Activated CD4-positive, alpha-beta T cell treated with anti-CD3 and anti-CD28 coated beads for 36 hours (primary cell): ENCODE measurements at regions not wholly inside any gene's neighbourhood (a gene's known extent, or its start where the extent isn't known, plus 50 kb on each side); places are given as distances from the start of the nearest gene placed in this dataset.
"Not testable (repeated sequence)": the region's sequence is repeated elsewhere in the genome, so short reads cannot be mapped to it uniquely, and the experiment has no call there.

Experiments
- ATAC-seq: fragments of 200-7000 bp; cut with Tn5 transposase; one replicate; pipeline ENCODE4 v1.10.0; 2021; ENCODE audit warnings: mild to moderate bottlenecking, moderate library complexity
- CTCF ChIA-PET: fragments of 350-600 bp; sonication (Branson Sonifier 250); formaldehyde crosslinking; loops from one replicate; lab custom pipeline; 2021; ENCODE audit warnings: antibody characterized with exemption; lab: Charles Lee
- POLR2A ChIA-PET: fragments of 350-600 bp; sonication (Branson Sonifier 250); formaldehyde crosslinking; loops from one replicate; lab custom pipeline; 2021; ENCODE audit warnings: antibody characterized with exemption, inconsistent platforms; lab: Charles Lee
- DNase-seq: peaks from one replicate; pipeline ENCODE4 v3.0.0-alpha.2; 2020
- H3K27ac Mint-ChIP-seq: one replicate; pipeline ENCODE4 v1.8.0; 2021; ENCODE audit warnings: mixed read lengths
- H3K27me3 Mint-ChIP-seq: one replicate; pipeline ENCODE4 v1.8.0; 2021; ENCODE audit warnings: mixed read lengths
- H3K36me3 Mint-ChIP-seq: one replicate; pipeline ENCODE4 v1.8.0; 2021; ENCODE audit warnings: low read depth, mixed read lengths
- H3K4me1 Mint-ChIP-seq: one replicate; pipeline ENCODE4 v1.8.0; 2021; ENCODE audit warnings: mixed read lengths
- H3K4me3 Mint-ChIP-seq: one replicate; pipeline ENCODE4 v1.8.0; 2021; ENCODE audit warnings: mild to moderate bottlenecking, moderate library complexity, mixed read lengths
- H3K9me3 Mint-ChIP-seq: one replicate; pipeline ENCODE4 v1.8.0; 2021; ENCODE audit warnings: low read depth, mixed read lengths
- intact Hi-C, 2 experiments: fragments of 100-400 bp; cut with DNase I in 1 of 2; cut with micrococcal nuclease in 1 of 2; formaldehyde crosslinking; loops; one replicate each; pipeline versions ENCODE4 v1.14.2 to v1.15.1; 2022 to 2024; cut with DNase I, micrococcal nuclease

DNA sequence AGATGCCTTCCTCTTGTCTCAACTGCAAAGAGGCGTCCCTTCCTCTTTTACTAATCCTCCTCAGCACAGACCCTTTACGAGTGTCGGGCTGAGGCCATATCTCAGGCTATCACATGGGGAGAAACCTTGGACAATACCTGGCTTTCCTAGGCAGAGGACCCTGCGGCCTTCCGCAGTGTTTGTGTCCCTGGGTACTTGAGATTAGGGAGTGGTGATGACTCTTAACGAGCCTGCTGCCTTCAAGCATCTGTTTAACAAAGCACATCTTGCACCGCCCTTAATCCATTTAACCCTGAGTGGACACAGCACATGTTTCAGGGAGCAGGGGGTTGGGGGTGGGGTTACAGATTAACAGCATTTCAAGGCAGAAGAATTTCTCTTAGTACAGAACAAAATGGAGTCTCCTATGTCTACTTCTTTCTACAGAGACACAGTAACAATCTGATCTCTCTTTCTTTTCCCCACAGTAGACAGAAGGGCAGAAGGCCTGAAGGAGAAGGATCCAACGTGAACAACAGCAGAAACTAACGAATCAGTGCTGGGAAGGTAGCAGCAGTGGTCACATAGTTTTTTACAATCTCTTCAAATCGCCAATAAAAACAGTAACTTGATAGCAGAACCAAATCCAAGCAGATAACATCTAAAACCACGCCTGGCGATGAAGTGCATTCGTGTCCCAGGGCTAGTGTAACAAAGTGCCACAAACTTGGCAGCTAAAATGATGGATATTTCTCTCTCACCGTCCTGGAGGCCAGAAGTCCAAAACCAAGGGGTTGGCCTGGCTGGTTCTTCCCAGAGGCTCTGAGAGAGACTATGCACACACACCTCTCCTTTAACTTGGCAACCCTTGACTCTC, 272.4 kb downstream of the EIPR1 start:
- DNase-seq, H3K9me3 Mint-ChIP-seq, H3K4me1 Mint-ChIP-seq, H3K27ac Mint-ChIP-seq, H3K36me3 Mint-ChIP-seq, POLR2A ChIA-PET, CTCF ChIA-PET, intact Hi-C loops, H3K4me3 Mint-ChIP-seq, ATAC-seq, H3K27me3 Mint-ChIP-seq: not testable (repeated sequence)

DNA sequence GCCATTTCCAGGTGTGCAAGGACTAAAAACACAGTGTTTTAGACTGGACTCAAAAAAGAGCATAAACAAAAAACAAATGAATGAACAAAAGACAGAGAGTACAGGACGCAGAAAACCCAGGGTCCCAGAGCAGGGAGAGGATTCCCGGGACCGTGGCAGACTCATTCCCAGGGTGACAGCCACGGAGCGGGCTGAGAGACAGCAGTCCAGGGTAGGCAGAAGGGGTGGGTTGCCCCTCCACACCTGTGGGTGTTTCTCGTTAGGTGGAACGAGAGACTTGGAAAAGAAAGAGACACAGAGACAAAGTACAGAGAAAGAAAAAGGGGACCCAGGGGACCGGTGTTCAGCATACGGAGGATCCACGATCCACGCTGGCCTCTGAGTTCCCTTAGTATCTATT, 273.4 kb downstream of the EIPR1 start:
- intact Hi-C loops: no loop called here
- ChIA-PET CTCF (no interaction called here), POLR2A (no interaction called here)
- Mint-ChIP-seq H3K9me3 (no peaks in the 10 kb centered on the region), H3K4me3 (no peak overlapping the region), H3K27ac (no peak overlapping the region), H3K4me1 (no peaks in the 10 kb centered on the region), H3K27me3 (peaks cover 2% of the 10 kb centered on the region), H3K36me3 (no peaks in the 10 kb centered on the region)
- ATAC-seq: no peak
- no peak for DNase-seq

DNA sequence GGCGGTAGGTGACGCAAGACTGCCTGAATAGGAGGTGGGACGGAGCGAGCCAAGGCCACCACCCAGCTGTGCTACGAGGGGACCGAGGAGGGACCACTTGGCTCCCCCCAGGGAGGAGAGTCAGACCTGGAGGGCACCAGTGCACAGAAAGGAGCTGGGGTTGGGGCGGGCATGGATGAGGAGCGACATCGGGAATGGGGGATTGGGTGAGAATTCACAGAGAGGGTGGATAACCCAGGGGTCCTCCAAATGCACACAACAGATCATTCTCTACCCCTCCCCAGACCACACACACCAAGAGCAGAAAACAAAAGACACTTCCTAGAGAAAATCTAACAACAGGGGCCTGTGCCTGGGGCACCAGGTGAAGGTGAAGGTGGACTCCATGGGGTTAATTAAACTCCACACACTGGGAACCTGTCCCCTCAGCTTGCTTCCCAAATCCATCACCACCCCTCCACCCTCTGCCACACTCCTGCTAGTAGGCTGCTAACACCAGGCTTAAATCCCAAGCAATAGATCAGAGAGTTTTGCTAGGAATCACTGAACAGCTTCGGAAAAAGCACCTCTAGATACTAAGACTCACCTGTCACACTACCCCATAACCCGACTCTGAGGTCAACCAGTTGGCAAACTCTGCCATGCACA, 274.6 kb downstream of the EIPR1 start:
- Mint-ChIP-seq H3K4me3 (no peak overlapping the region), H3K27ac (no peak overlapping the region), H3K9me3 (no peaks in the 10 kb centered on the region), H3K4me1 (no peaks in the 10 kb centered on the region), H3K27me3 (peaks cover 2% of the 10 kb centered on the region), H3K36me3 (no peaks in the 10 kb centered on the region)
- DNase-seq (no peak), ATAC-seq (no peak)
- ChIA-PET POLR2A (no interaction called here), CTCF (no interaction called here)
- intact Hi-C loops: no loop called here

DNA sequence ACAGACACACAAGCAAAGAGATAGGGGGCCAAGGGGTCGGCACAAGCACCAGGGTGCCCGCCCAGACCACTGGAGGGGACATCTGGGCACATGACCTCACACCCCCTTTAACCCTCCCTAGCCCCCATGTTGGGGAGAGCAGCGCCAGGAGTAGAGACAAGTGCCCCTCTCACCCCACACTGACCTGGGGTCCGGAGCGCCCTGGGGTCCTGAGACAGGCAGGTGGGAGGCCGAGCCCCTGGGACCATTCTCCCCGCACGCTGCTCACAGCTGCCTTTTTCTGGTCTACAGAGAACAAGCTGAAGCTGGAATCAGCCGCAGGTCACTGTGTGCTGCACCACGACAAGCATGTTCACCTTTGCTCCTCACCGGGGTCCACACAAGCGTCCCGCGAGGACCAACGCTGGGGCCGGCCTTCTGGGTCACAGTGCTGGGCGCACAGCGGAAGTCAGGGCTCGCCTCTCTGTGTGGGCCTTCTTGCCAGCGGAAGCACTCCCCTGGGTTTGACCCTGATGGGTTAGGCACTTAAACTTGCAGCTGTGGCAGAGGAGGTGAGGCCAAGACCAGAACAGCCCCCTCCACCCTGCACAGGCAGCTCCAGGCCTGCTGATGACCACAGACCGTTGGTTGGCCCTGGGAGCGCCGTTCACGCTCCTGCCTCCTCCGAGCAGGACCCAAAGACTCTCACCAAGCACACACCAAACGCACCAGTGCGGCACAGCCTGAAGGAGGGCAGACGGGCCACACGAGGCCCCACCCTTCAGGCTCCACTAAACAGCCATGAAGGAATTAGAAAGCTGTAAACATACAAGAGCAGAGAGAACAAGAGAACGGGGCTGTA, 275.3 kb downstream of the EIPR1 start:
- POLR2A ChIA-PET: no interaction called here

DNA sequence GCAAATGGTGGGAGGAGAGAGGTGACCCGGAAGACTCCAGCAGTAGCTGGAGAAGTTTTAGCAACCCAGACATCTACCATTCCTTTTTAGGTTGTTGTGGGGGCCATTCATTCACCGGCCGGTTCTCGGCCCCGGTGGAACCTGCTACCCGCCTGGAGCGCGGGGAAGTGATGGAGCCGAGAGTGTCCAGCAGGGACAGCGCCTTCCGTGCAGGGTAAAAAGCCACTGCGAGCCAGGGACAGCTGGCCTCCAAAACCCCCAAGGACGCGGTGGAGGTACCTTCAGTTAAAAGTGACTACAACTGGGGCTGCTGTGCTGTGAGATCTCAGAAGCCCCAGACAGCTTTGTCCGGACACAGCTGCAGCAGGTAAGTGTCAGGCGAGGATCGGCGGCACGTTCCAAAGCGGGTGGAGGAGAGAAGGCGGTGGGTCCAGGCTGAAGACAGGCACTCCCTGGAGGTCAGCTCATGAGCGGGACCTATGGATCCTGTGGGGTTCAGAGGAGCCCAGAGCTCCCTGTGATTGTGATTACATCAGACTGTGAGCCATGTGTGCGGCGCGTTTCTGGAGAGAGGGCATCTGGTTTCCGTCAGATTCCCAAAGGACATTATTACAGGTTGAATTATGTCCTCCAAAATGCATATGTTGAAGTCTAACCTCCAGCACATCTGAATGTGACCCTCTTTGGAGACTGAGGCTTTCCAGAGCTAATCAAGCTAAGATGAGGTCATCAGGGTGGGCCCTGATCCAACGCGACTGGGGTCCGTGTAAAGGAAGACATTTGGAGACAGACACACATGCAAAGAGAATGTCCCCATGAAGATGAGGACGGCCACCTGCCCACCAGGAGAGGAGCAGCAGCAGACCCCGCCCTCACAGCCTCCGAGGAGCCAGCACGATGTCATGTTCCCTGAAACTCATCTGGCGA, 276.3 kb downstream of the EIPR1 start:
- Mint-ChIP-seq H3K27me3 (peaks cover 4% of the 10 kb centered on the region), H3K27ac (no peak overlapping the region), H3K4me3 (no peak overlapping the region), H3K4me1 (no peaks in the 10 kb centered on the region), H3K9me3 (no peaks in the 10 kb centered on the region), H3K36me3 (no peaks in the 10 kb centered on the region)
- ATAC-seq: no peak
- POLR2A ChIA-PET: no interaction called here
- DNase-seq: no peak
- intact Hi-C loops: no loop called here
- CTCF ChIA-PET: interaction anchor here (0.9 kb wide), 1 partner anchor 30 kb away, joined by 3 read pairs; no protein-coding TSS in a partner anchor

More for the DNA sequence above, 275.3 kb downstream of the EIPR1 start:
- H3K9me3 Mint-ChIP-seq: no peaks in the 10 kb centered on the region
- DNase-seq (no peak), ATAC-seq (no peak)
- no peaks in the 10 kb centered on the region for H3K36me3 Mint-ChIP-seq
- H3K4me1 Mint-ChIP-seq: no peaks in the 10 kb centered on the region
- H3K27ac Mint-ChIP-seq: no peak overlapping the region
- peaks cover 4% of the 10 kb centered on the region for H3K27me3 Mint-ChIP-seq
- intact Hi-C loops: no loop called here
- CTCF ChIA-PET: no interaction called here
- H3K4me3 Mint-ChIP-seq: no peak overlapping the region

DNA sequence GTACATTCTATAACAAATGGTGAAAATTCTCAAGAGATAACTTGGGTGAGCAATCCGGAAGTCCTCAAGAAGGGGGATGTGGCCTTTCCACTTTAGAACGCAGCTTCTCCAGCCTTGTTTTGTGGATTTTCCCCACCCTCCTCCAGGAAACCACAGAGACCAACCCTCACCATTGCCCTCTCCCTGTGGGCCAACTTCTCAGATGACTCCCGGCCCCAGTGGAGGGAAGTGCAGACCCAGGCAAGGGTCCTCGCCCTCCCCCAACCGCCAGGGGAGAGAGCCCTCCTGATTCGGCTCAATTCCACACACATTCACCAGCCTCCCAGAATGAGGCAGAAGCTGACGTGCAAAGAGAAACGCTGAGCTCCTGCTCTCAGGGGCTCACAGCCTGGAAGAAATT, 277.2 kb downstream of the EIPR1 start:
- H3K4me3 Mint-ChIP-seq: no peak overlapping the region
- no peaks in the 10 kb centered on the region for H3K36me3 Mint-ChIP-seq
- ATAC-seq: no peak
- no peaks in the 10 kb centered on the region for H3K4me1 Mint-ChIP-seq
- ChIA-PET POLR2A (no interaction called here), CTCF (interaction anchor here (0.9 kb wide), 1 partner anchor 30 kb away, joined by 3 read pairs; no protein-coding TSS in a partner anchor)
- intact Hi-C loops: no loop called here
- H3K9me3 Mint-ChIP-seq: no peaks in the 10 kb centered on the region
- no peak overlapping the region for H3K27ac Mint-ChIP-seq
- DNase-seq: no peak
- peaks cover 4% of the 10 kb centered on the region for H3K27me3 Mint-ChIP-seq

DNA sequence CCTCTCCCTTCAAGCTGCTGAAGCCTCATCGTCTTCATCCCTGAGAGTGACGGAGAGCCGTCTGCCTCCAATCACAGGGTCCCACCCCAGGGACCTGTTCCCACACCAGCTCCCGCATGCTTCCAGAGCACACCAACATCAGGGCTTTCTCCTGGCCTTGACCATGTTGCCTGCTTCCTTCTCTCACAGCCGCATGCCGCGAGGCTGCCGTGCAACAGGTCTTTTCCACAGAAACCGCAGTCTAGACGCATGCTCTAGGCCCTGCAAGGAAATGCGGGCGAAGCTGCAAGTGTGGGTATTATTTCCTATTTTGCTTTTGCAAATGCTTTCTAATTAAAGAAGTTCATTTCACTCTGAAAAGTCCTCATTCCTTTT, 277.8 kb downstream of the EIPR1 start:
- CTCF ChIA-PET: no interaction called here
- H3K4me1 Mint-ChIP-seq: no peaks in the 10 kb centered on the region
- no peak for DNase-seq
- H3K36me3 Mint-ChIP-seq: no peaks in the 10 kb centered on the region
- no peak for ATAC-seq
- no peak overlapping the region for H3K27ac Mint-ChIP-seq
- H3K27me3 Mint-ChIP-seq: peaks cover 7% of the 10 kb centered on the region
- no peaks in the 10 kb centered on the region for H3K9me3 Mint-ChIP-seq
- POLR2A ChIA-PET: no interaction called here
- H3K4me3 Mint-ChIP-seq: no peak overlapping the region
- intact Hi-C loops: no loop called here

DNA sequence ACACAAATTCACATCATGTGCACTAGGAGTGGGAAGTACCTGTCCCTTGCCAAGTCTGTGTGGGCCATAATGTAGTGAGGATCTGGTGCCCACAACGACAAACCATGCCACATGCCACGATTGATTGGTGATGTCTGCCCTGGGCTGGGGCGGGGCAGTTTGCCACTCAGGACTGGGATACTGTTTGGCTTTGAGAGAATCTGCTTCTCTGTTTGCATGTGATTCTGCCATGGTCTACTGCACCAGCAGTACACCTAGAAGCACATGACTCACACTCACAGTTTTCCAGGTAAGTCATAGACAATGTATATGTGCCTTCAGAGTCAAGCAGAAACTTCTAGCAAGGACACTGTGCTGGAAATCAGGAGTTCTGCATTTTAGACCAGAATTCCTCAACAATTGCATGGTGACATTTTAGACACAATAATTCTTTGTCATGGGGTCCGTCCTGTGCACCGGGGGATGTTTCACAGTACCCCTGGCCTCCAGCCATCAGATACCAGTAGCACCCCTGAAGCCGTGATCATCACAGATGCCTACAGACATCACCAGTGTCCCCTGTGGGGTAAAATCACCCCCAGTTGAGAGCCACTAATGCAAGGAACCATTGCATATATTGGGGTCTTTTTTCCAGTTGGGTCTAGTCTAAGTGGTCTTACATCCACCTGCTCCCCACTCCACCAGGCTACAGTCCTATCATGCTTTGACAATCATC, 278.3 kb downstream of the EIPR1 start:
- no peaks in the 10 kb centered on the region for H3K4me1 Mint-ChIP-seq
- ChIA-PET CTCF (no interaction called here), POLR2A (no interaction called here)
- DNase-seq (no peak), ATAC-seq (no peak)
- peaks cover 7% of the 10 kb centered on the region for H3K27me3 Mint-ChIP-seq
- H3K9me3 Mint-ChIP-seq: no peaks in the 10 kb centered on the region
- H3K36me3 Mint-ChIP-seq: no peaks in the 10 kb centered on the region
- no peak overlapping the region for H3K4me3 Mint-ChIP-seq
- H3K27ac Mint-ChIP-seq: no peak overlapping the region
- intact Hi-C loops: no loop called here

DNA sequence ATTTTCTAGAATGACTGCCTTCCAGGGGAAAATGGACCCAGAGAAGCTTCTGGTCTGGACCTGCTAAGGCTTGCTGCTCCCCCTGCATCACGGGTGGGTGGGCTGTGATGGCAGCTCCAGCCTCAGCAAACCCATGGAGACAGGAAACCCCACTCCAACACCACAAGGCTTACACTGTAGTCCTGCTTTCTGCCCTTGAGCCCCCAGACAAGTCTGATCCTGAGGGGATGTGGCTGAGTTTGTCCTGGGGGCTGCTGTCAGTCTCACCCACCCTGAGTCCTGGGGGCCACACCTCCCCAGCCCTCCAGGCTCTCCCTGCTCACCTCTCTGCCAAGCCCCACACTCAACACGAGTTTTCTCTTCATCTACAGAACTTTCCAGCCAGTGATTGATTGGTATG, 279.4 kb downstream of the EIPR1 start:
- ChIA-PET POLR2A (no interaction called here), CTCF (no interaction called here)
- no peak for DNase-seq
- Mint-ChIP-seq H3K27me3 (peaks cover 11% of the 10 kb centered on the region), H3K4me3 (no peak overlapping the region), H3K27ac (no peak overlapping the region), H3K36me3 (no peaks in the 10 kb centered on the region), H3K9me3 (no peaks in the 10 kb centered on the region), H3K4me1 (no peaks in the 10 kb centered on the region)
- intact Hi-C loops: no loop called here
- no peak for ATAC-seq

DNA sequence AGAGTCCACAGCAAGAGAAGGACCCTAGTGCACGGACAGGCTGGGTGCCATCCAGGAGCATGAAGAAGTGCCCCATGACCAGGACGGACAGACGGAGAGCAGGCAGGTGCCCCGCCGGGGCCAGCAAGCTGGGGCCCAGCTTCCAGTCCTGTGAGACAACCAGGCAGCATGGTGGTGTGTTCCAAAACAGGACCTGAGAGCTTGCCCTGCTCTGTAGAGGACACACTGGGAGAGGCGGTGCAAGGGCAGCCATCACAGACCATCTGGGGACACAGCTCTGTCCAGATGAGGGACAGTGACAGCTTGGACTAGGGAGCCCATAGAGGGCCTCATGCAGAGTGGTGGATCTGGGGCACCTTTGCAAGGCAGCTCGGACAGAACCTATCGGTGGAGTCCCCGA, 279.8 kb downstream of the EIPR1 start:
- no peak for DNase-seq
- ChIA-PET CTCF (no interaction called here), POLR2A (no interaction called here)
- intact Hi-C loops: no loop called here
- Mint-ChIP-seq H3K27ac (no peak overlapping the region), H3K27me3 (peaks cover 11% of the 10 kb centered on the region), H3K4me3 (no peak overlapping the region), H3K4me1 (no peaks in the 10 kb centered on the region), H3K36me3 (no peaks in the 10 kb centered on the region), H3K9me3 (no peaks in the 10 kb centered on the region)
- ATAC-seq: no peak
